Psoas muscle (tissue), 7 donors: ENCODE measurements at regions not wholly inside any gene's neighbourhood (a gene's known extent, or its start where the extent isn't known, plus 50 kb on each side); places are given as distances from the start of the nearest gene placed in this dataset.
A peak's percentile ranks its signal among the peaks of the same experiment; 100 is the strongest.

ENCODE experiments used
- ATAC-seq, 4 donors: fragments of 200-7000 bp; cut with Tn5 transposase; one replicate each; pipeline ENCODE4 v1.9.1; 2020; ENCODE audit warnings: moderate library complexity in 3 of 4, mild to moderate bottlenecking in 2 of 4
- DNase-seq, 2 donors: peaks; one replicate each; pipeline ENCODE4 v3.0.0-alpha.2; 2020
- H3K27ac ChIP-seq: fragments of 200-600 bp; one replicate; pipeline ENCODE4 v1.8.0; 2022
- H3K27me3 ChIP-seq, 3 donors: fragments of 200-600 bp in 1 of 3; one replicate each; pipeline versions ENCODE4 v1.6.1 to v1.8.0; 2013 to 2022; ENCODE audit warnings: low read length in 2 of 3, mild to moderate bottlenecking in 2 of 3, moderate library complexity in 1 of 3; ENCODE audit not compliant: insufficient read depth in 3 of 3
- H3K36me3 ChIP-seq, 2 donors: fragments of 200-600 bp in 1 of 2; one replicate each; pipeline versions ENCODE4 v1.6.1 to v1.8.0; 2013 to 2022; ENCODE audit warnings: low read depth in 1 of 2, mild to moderate bottlenecking in 1 of 2, moderate library complexity in 1 of 2; ENCODE audit not compliant: insufficient read depth in 1 of 2
- H3K4me1 ChIP-seq: fragments of 200-600 bp; one replicate; pipeline ENCODE4 v1.8.0; 2022
- H3K4me3 ChIP-seq: fragments of 200-600 bp; one replicate; pipeline ENCODE4 v1.8.0; 2022; ENCODE audit warnings: mild to moderate bottlenecking
- H3K9me3 ChIP-seq: fragments of 200-600 bp; one replicate; pipeline ENCODE4 v1.8.0; 2022
- WGBS, 3 donors: extraction: QIAGEN DNeasy Blood & Tissue Kit; methylation state at CpG; one replicate each; pipeline versions ENCODE4 v1.1.6 to v1.1.7; 2013; 5-methylcytosine and 5-hydroxymethylcytosine counted together
- intact Hi-C, 2 donors: fragments of 100-400 bp; cut with DNase I; formaldehyde crosslinking; loops; one replicate each; pipeline versions ENCODE4 v1.11.0 to v1.14.2; 2022
- TF ChIP-seq, protein P1 (sequence below): fragments of 200-600 bp; IDR thresholded peaks from one replicate; pipeline ENCODE4 v1.8.0; 2022; ENCODE audit warnings: antibody characterized with exemption
- donor health status: healthy with polysubstance abuse.
- donor health status: DM: no; HTN: no; CAD: no; lungs with moderate emphysema.
- donor health status: Bipolar disorder and iron deficiency.
- donor health status: healthy.
- donor health status: DM: yes; HTN: yes; CAD: no.
- donor health status: DM: no; HTN: no; CAD: no.
- donor health status: DM: yes; HTN: yes; CAD: no.

DNA sequence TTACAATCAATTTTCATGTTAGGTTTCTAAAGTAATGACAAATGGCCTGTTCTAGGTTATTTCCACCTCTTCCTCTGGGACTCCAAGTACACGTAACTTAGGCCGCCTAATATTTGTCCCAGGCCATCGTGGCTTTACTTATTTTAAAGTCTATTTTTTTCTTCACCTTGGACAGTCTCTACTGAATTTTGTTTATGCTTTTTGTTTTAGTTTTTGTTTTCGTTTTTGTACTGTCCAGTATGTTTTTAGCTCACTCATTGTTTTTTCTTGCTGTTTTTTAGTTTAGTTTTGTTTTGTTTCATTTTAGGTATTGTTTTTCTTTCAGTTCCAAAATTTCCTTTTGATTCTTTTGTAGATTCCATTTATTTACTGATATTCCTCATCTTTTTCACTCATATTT is 187.7 kb upstream of the RNPC3 start:
- DNase-seq (no peak), ATAC-seq (no peak)
- Histone ChIP-seq H3K27me3 (no peaks in the 10 kb centered on the region), H3K4me1 (no peaks in the 10 kb centered on the region), H3K9me3 (no peaks in the 10 kb centered on the region), H3K4me3 (no peak overlapping the region), H3K36me3 (no peaks in the 10 kb centered on the region), H3K27ac (no peak overlapping the region)
- intact Hi-C loops: no loop called here
- TF ChIP-seq, protein P1, sequence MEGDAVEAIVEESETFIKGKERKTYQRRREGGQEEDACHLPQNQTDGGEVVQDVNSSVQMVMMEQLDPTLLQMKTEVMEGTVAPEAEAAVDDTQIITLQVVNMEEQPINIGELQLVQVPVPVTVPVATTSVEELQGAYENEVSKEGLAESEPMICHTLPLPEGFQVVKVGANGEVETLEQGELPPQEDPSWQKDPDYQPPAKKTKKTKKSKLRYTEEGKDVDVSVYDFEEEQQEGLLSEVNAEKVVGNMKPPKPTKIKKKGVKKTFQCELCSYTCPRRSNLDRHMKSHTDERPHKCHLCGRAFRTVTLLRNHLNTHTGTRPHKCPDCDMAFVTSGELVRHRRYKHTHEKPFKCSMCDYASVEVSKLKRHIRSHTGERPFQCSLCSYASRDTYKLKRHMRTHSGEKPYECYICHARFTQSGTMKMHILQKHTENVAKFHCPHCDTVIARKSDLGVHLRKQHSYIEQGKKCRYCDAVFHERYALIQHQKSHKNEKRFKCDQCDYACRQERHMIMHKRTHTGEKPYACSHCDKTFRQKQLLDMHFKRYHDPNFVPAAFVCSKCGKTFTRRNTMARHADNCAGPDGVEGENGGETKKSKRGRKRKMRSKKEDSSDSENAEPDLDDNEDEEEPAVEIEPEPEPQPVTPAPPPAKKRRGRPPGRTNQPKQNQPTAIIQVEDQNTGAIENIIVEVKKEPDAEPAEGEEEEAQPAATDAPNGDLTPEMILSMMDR: no peak
- 56 to 74% (median 69%) methylated on average over 4 of the region's 4 CpGs for WGBS, 3 donors

DNA sequence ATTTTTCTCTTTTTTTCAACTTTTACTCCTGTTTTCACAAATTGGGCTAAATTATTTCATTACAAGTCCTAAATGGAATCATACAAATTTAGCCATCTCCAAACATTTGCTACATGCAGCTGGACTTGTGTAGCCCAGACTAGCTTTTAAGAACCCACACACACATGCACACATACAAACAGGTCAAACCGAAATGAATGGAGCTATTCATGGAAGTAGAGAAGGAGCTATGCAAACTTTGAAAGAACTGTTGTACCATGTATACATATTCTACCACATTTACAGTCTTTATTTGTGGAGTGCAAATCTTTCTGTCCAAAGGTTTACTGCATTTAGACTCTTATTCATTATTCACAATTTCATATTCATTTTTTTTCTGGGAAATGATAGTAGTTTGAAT is 189.1 kb upstream of the RNPC3 start:
- H3K27me3 ChIP-seq: no peaks in the 10 kb centered on the region
- no peaks in the 10 kb centered on the region for H3K36me3 ChIP-seq
- H3K4me3 ChIP-seq: no peak overlapping the region
- TF ChIP-seq, protein P1: no peak
- no peaks in the 10 kb centered on the region for H3K4me1 ChIP-seq
- DNase-seq: no peak
- 28 to 50% (median 33%) methylated on average over 1 of the region's 1 CpG for WGBS, 3 donors
- intact Hi-C loops: no loop called here
- H3K9me3 ChIP-seq: no peaks in the 10 kb centered on the region
- H3K27ac ChIP-seq: no peak overlapping the region
- ATAC-seq: no peak

DNA sequence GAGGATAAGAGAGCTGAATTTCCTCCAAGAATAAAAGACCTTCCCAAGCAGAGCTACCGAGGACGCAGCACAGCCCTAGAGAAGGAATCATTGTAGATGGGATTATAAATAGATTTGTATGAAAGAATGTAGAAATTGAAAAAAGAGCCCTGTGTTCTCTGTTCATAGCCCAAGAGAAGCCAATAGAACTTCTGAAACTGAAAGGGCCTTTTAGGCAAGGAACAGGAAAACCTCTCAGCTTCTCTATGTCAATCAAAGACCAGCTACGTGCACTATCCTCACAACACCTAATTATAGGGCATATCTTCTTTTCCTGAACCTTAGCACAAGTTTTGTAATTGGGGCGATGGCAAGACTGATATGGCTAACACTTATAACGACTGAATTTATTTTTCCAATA is 192.4 kb upstream of the RNPC3 start:
- TF ChIP-seq, protein P1: no peak

DNA sequence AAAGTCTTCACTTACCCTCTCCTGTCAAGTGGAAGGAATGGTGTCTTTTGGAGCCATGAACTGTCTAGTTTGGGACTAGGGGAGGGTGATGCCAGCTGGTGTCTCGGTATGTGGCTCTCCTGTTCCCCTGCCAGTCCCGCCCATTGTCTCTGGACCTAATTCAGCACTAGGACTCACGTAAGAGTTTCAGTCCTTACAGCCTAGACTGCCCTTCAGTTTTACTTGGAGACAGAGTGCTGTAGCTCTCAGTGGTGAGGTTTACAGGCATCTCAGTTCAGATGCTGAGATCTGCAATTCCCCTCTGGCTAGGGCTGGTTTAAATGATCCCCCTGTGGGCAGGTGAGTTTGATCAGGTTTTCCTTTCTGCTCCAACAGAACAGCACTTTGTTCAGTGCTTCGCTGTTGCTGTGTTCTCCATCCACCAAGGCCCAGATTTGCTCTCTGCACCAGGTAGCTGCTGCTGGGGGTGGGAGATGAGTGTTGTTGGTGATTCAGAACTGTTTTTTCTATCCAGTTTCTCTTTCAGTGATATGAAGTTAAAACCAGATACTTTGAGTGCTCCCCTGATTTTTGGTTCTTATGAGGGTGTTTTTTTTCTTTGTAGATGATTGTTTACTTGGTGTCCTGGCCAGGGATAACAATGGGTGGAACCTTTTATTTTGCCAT is 198.3 kb upstream of the RNPC3 start:
- TF ChIP-seq, protein P1: no peak
- Histone ChIP-seq H3K4me3 (no peak overlapping the region), H3K27ac (no peak overlapping the region), H3K9me3 (no peaks in the 10 kb centered on the region), H3K27me3 (no peaks in the 10 kb centered on the region), H3K36me3 (no peaks in the 10 kb centered on the region), H3K4me1 (no peaks in the 10 kb centered on the region)
- peak in 1 of 2 donors; percentile 5 for DNase-seq
- ATAC-seq: no peak
- WGBS, 3 donors: 79 to 80% (median 79%) methylated on average over 4 of the region's 4 CpGs
- intact Hi-C loops: no loop called here

More for the DNA sequence above, 192.4 kb upstream of the RNPC3 start:
- intact Hi-C loops: no loop called here
- no peaks in the 10 kb centered on the region for H3K27me3 ChIP-seq
- DNase-seq: no peak
- no peaks in the 10 kb centered on the region for H3K9me3 ChIP-seq
- no peak overlapping the region for H3K27ac ChIP-seq
- H3K4me1 ChIP-seq: no peaks in the 10 kb centered on the region
- no peak for ATAC-seq
- H3K4me3 ChIP-seq: no peak overlapping the region
- no peaks in the 10 kb centered on the region for H3K36me3 ChIP-seq
- 58 to 73% (median 62%) methylated on average over 5 of the region's 5 CpGs for WGBS, 3 donors

DNA sequence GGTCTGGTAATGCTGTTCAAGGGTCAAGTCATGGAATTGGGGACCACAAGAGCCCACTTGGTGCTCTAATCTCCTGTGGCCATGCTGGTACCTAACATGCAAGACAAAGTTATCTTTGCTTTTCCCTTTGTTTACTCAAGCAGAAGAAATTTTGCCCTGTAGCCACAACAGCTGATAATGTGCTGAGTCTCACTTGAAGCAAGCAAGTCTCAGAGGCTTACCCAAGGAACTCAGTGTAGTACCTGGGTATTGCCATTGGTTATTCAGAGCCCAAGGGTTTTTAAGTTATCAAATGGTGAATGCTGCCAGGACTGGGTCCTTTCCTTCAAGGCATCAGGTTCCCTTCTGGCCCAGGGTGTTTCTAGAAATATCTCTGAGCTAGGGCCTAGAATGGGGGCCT is 198.9 kb upstream of the RNPC3 start:
- no peaks in the 10 kb centered on the region for H3K4me1 ChIP-seq
- no peaks in the 10 kb centered on the region for H3K36me3 ChIP-seq
- H3K27me3 ChIP-seq: no peaks in the 10 kb centered on the region
- H3K9me3 ChIP-seq: no peaks in the 10 kb centered on the region
- H3K27ac ChIP-seq: no peak overlapping the region
- no peak overlapping the region for H3K4me3 ChIP-seq
- intact Hi-C loops: no loop called here
- TF ChIP-seq, protein P1: no peak
- DNase-seq: no peak
- ATAC-seq: no peak
